A673 (cell line): ENCODE measurements at regions not wholly inside any gene's neighbourhood (a gene's known extent, or its start where the extent isn't known, plus 50 kb on each side); places are given as distances from the start of the nearest gene placed in this dataset.
"Not testable (repeated sequence)": the region's sequence is repeated elsewhere in the genome, so short reads cannot be mapped to it uniquely, and the experiment has no call there.

Source experiments
- BruUV-seq: library from RNA; stranded (reverse); fragments of 400-500 nt; replicated peaks from 2 replicates; lab custom pipeline; 2021; lab: Mats Ljungman, UMichigan
- CTCF ChIA-PET: fragments of 300-600 bp; sonication (Branson Sonifier 250); formaldehyde crosslinking; loops from one replicate; lab custom pipeline; 2022; ENCODE audit warnings: antibody characterized with exemption; lab: Charles Lee
- POLR2A ChIA-PET: fragments of 300-600 bp; sonication (Branson Sonifier 250); formaldehyde crosslinking; loops from one replicate; lab custom pipeline; 2022; ENCODE audit warnings: antibody characterized with exemption; ENCODE audit not compliant: low non-redundant PET; lab: Charles Lee
- DNase-seq: peaks from one replicate; pipeline ENCODE4 v3.0.0-alpha.2; 2015; ENCODE audit warnings: low spot score
- H3K27ac ChIP-seq: fragments of 200-600 bp; sonication (generic); 2 replicates; pipeline ENCODE4 v1.5.1; 2016; ENCODE audit warnings: mixed run types, low read depth, mild to moderate bottlenecking, mixed read lengths, antibody characterized with exemption, low read length; ENCODE audit not compliant: poor library complexity, severe bottlenecking
- H3K27me3 ChIP-seq: fragments of 200-600 bp; sonication (generic); replicated peaks from 2 replicates; pipeline ENCODE4 v1.6.1; 2017; ENCODE audit warnings: mixed run types, low read depth, mild to moderate bottlenecking, mixed read lengths, antibody characterized with exemption, low read length; ENCODE audit not compliant: insufficient read depth, poor library complexity
- H3K36me3 ChIP-seq: fragments of 200-600 bp; sonication (generic); 2 replicates; pipeline ENCODE4 v1.6.1; 2016; ENCODE audit warnings: mixed run types, mild to moderate bottlenecking, mixed read lengths, antibody characterized with exemption, low read length; ENCODE audit not compliant: insufficient read depth, poor library complexity, severe bottlenecking
- H3K4me1 ChIP-seq: fragments of 200-600 bp; sonication (generic); 2 replicates; pipeline ENCODE4 v1.6.1; 2017; ENCODE audit warnings: mixed run types, mild to moderate bottlenecking, mixed read lengths, antibody characterized with exemption, low read length; ENCODE audit not compliant: insufficient read depth, poor library complexity, severe bottlenecking
- H3K4me3 ChIP-seq: fragments of 200-600 bp; sonication (generic); 2 replicates; pipeline ENCODE4 v1.5.1; 2016; ENCODE audit warnings: low read depth, mixed run types, mild to moderate bottlenecking, mixed read lengths, low read length; ENCODE audit not compliant: poor library complexity, severe bottlenecking
- H3K9me3 ChIP-seq: fragments of 200-600 bp; sonication (generic); 2 replicates; pipeline ENCODE4 v1.6.1; 2016; ENCODE audit warnings: mixed run types, low read depth, mild to moderate bottlenecking, mixed read lengths, antibody characterized with exemption, low read length; ENCODE audit not compliant: poor library complexity, severe bottlenecking
- EZH2 ChIP-seq: fragments of 200-600 bp; sonication (generic); IDR thresholded peaks from 2 replicates; pipeline ENCODE4 v1.6.1; 2017; ENCODE audit warnings: borderline replicate concordance, low read depth, mild to moderate bottlenecking, mixed read lengths, antibody characterized with exemption, low read length; ENCODE audit not compliant: poor library complexity, severe bottlenecking
- intact Hi-C: fragments of 100-400 bp; cut with micrococcal nuclease; formaldehyde crosslinking; loops from one replicate; pipeline ENCODE4 v1.10.0; 2022; ENCODE audit not compliant: unreplicated experiment
- TF ChIP-seq, protein P1 (sequence below): fragments of 300-800, 200-600 bp; sonication (generic); conservative IDR thresholded peaks from 2 replicates; pipeline ENCODE4 v1.5.1; 2017; ENCODE audit warnings: low read depth, mild to moderate bottlenecking, antibody characterized with exemption, low read length, moderate library complexity, mixed read lengths

DNA sequence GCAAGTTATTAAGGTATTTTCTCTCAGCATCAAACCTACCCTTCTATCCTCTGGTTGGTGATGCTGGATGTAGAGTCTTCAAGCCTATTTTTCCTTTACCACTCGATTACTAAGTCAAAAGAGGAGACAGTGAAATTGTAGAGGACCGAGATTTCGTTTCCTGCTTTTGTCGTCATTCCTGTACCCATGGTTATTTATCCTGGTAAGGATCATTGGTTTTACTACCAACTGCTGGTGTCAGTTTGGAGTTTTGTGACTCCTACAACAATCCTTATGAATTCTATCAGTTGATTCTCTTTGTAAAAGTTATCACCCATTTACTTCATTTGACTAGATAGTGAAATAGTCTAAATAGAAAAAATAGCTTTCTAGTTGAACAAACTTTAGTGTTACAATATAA is 2028.2 kb upstream of the ACO1 start:
- ChIA-PET POLR2A (no interaction called here), CTCF (no interaction called here)
- Histone ChIP-seq H3K4me1 (no peaks in the 10 kb centered on the region), H3K27ac (no peak overlapping the region), H3K27me3 (no peaks in the 10 kb centered on the region), H3K36me3 (no peaks in the 10 kb centered on the region), H3K4me3 (no peak overlapping the region), H3K9me3 (no peaks in the 10 kb centered on the region)
- no TSS peak for BruUV-seq
- intact Hi-C loops = no loop called here
- no peak for DNase-seq
- no peak for TF ChIP-seq EZH2
- TF ChIP-seq, protein P1, sequence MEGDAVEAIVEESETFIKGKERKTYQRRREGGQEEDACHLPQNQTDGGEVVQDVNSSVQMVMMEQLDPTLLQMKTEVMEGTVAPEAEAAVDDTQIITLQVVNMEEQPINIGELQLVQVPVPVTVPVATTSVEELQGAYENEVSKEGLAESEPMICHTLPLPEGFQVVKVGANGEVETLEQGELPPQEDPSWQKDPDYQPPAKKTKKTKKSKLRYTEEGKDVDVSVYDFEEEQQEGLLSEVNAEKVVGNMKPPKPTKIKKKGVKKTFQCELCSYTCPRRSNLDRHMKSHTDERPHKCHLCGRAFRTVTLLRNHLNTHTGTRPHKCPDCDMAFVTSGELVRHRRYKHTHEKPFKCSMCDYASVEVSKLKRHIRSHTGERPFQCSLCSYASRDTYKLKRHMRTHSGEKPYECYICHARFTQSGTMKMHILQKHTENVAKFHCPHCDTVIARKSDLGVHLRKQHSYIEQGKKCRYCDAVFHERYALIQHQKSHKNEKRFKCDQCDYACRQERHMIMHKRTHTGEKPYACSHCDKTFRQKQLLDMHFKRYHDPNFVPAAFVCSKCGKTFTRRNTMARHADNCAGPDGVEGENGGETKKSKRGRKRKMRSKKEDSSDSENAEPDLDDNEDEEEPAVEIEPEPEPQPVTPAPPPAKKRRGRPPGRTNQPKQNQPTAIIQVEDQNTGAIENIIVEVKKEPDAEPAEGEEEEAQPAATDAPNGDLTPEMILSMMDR = no peak

DNA sequence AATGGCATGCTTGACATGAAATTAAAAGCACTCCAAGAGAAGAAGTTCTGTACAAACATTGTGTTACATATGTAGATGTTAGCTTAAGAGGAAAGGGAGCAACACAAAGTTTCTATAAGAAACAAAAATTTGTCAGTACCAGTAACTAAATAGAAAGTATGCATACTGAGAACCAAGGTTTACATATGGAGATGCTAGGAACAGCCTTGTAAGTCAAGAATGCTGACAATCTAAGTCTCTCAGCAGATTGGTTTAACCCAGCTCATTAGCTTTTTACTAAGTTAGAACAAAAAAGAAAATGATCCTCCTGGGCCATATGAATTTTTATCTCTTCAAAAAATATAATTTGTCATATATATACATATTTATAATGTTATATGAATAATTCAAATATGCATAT is 2022.1 kb upstream of the ACO1 start:
- Histone ChIP-seq H3K9me3 (no peaks in the 10 kb centered on the region), H3K27ac (no peak overlapping the region), H3K36me3 (no peaks in the 10 kb centered on the region), H3K27me3 (no peaks in the 10 kb centered on the region), H3K4me3 (no peak overlapping the region), H3K4me1 (no peaks in the 10 kb centered on the region)
- ChIA-PET POLR2A (no interaction called here), CTCF (no interaction called here)
- BruUV-seq = no TSS peak
- TF ChIP-seq, protein P1 = no peak
- no peak for TF ChIP-seq EZH2
- intact Hi-C loops = no loop called here
- no peak for DNase-seq

DNA sequence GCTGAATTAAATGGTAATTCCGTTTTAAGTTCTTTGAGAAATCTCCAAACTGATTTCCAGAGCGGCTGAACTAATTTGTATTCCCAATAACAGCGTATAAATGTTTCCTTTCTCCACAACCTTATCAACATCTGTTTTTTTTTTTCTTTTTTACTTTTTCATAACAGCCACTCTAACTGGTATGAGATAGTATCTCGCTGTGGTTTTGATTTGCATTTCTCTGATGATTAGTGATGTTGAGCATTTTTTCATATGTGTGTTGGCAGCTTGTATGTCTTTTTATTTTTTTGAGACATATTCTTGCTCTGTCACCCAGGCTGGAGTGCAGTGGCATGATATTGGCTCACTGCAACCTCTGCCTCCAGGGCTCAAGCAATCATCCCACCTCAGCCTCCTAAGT is 2018.3 kb upstream of the ACO1 start:
- DNase-seq, H3K36me3 ChIP-seq, BruUV-seq, H3K27me3 ChIP-seq, POLR2A ChIA-PET, H3K4me3 ChIP-seq, H3K4me1 ChIP-seq, H3K9me3 ChIP-seq, CTCF ChIA-PET, H3K27ac ChIP-seq: not testable (repeated sequence)
- intact Hi-C loops = loop anchor here (5.0 kb wide), 1 partner anchor 261 kb away; no protein-coding TSS in a partner anchor

DNA sequence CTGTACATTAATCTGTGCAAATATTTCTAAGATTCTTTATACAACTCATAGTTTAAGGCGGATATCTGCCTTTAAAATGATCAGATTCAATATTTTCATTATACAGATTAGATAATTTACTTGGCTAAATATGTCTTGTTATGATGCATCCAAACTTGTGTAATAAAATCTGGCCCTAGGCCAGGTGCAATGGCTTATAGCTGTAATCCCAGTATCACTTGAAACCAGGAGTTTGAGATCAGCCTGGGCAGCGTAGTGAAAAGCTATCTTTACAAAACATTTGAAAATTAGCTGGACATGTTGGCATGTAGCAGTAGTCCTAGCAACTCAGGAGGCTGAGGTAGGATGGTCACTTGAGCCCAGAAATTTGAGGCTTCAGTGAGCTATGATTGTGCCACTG is 2002.2 kb upstream of the ACO1 start:
- Histone ChIP-seq H3K27ac (no peak overlapping the region), H3K36me3 (no peaks in the 10 kb centered on the region), H3K4me1 (no peaks in the 10 kb centered on the region), H3K27me3 (no peaks in the 10 kb centered on the region), H3K4me3 (no peak overlapping the region), H3K9me3 (no peaks in the 10 kb centered on the region)
- TF ChIP-seq, protein P1 = no peak
- TF ChIP-seq EZH2 = no peak
- intact Hi-C loops = no loop called here
- DNase-seq = no peak
- POLR2A ChIA-PET = interaction anchor here (0.6 kb wide), 1 partner anchor 873 kb away, joined by 3 read pairs; no protein-coding TSS in a partner anchor
- CTCF ChIA-PET = no interaction called here
- no TSS peak for BruUV-seq
